BJ (cell line): ENCODE measurements at regions not wholly inside any gene's neighbourhood (a gene's known extent, or its start where the extent isn't known, plus 50 kb on each side); places are given as distances from the start of the nearest gene placed in this dataset.
"Not testable (repeated sequence)": the region's sequence is repeated elsewhere in the genome, so short reads cannot be mapped to it uniquely, and the experiment has no call there.

Experiments
- CTCF ChIA-PET: fragments of 350-600 bp; formaldehyde crosslinking; extraction: SDS; loops from one replicate; lab custom pipeline; 2021; ENCODE audit warnings: antibody characterized with exemption, inconsistent platforms; lab: Yijun Ruan, JAX
- POLR2A ChIA-PET: fragments of 300-600 bp; sonication (Branson Sonifier 250); formaldehyde crosslinking; extraction: SDS; loops from one replicate; lab custom pipeline; 2021; ENCODE audit warnings: antibody characterized with exemption; lab: Charles Lee
- DNase-seq: peaks from one replicate; pipeline ENCODE4 v3.0.0-alpha.2; 2011; ENCODE audit warnings: low read depth
- H3K27me3 ChIP-seq: 2 replicates; pipeline ENCODE4 v1.6.0; 2011; ENCODE audit warnings: low read length; ENCODE audit not compliant: control insufficient read depth, insufficient read depth
- H3K36me3 ChIP-seq: 2 replicates; pipeline ENCODE4 v1.5.1; 2011; ENCODE audit warnings: low read length; ENCODE audit not compliant: control insufficient read depth, insufficient read depth
- H3K4me3 ChIP-seq: 2 replicates; pipeline ENCODE4 v1.5.1; 2011; ENCODE audit warnings: low read depth, mild to moderate bottlenecking, control low read depth, low read length
- CTCF ChIP-seq: IDR thresholded peaks from 2 replicates; pipeline ENCODE4 v1.5.1; 2011; ENCODE audit warnings: low read depth, mild to moderate bottlenecking, control low read depth, inconsistent platforms, low read length, moderate library complexity; ENCODE audit not compliant: insufficient read depth

DNA sequence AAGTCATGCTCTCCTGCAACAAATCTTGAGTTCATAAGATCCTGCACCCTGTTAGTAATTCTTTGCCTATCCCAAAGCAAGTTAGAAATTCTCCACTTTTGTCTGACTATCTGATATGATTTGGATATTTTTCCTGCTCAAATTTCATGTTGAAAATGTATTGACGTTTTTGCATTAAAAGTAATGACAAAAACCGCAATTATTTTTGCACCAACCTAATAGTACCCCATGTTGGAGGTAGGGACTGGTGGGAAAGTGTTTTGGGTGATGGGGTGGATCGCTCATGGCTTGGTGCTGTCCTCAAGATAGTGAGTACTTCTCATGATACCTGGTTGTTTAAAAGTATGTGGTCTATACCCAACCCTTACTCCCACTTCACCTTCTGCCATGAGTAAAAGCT is 713.4 kb downstream of the CDH18 start:
- no peak overlapping the region for H3K4me3 ChIP-seq
- no peaks in the 10 kb centered on the region for H3K36me3 ChIP-seq
- no peak for DNase-seq
- no peaks in the 10 kb centered on the region for H3K27me3 ChIP-seq
- TF ChIP-seq CTCF = no peak
- ChIA-PET POLR2A (no interaction called here), CTCF (no interaction called here)

DNA sequence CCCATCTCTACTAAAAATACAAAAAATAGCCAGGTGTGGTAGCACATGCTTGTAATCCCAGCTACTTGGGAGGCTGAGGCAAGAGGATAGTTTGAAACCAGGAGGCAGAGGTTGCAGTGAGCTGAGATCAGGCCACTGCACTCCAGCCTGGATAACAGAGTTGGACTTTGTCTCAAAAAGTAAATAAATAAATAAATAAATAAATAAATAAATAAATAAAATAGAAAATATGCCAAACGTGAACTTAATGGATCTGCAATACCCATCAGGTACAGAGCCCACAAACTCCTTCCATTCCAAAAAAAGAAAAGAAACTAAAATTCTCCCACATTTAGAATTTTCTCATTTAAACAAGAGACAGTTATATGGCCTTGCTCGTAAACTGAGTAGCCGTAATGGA is 702.7 kb downstream of the CDH18 start:
- CTCF ChIA-PET = no interaction called here
- no peak for TF ChIP-seq CTCF
- DNase-seq = no peak
- Histone ChIP-seq H3K4me3 (no peak overlapping the region), H3K27me3 (no peaks in the 10 kb centered on the region), H3K36me3 (no peaks in the 10 kb centered on the region)
- POLR2A ChIA-PET = no interaction called here

DNA sequence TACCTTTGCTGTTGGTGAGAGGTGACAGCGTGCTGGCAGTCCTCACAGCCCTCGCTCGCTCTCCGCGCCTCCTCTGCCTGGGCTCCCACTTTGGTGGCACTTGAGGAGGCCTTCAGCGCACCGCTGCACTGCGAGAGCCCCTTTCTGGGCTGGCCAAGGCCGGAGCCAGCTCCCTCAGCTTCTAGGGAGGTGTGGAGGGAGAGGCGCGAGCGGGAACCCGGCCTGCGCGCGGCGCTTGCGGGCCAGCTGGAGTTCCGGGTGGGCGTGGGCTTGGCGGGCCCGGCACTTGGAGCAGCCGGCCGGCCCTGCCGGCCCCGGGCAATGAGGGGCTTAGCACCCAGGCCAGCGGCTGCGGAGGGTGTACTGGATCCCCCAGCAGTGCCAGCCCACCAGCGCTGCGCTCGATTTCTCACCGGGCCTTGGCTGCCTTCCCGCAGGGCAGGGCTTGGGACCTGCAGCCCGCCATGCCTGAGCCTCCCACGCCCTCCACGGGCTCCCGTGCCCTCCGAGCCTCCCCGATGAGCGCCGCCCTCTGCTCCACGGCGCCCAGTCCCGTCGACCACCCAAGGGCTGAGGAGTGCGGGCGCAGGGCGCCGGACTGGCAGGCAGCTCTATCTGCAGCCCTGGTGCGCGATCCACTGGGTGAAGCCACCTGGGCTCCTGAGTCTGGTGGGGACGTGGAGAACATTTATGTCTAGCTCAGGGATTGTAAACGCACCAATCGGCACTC is 700.3 kb downstream of the CDH18 start:
- POLR2A ChIA-PET, DNase-seq, H3K27me3 ChIP-seq, H3K4me3 ChIP-seq, H3K36me3 ChIP-seq, CTCF ChIA-PET: not testable (repeated sequence)

- POLR2A ChIA-PET, H3K36me3 ChIP-seq, H3K4me3 ChIP-seq, H3K27me3 ChIP-seq, CTCF ChIA-PET, DNase-seq: not testable (repeated sequence)
These were observed 699.7 kb downstream of the CDH18 start for GRCh38 chr5:19288311-19288710.

DNA sequence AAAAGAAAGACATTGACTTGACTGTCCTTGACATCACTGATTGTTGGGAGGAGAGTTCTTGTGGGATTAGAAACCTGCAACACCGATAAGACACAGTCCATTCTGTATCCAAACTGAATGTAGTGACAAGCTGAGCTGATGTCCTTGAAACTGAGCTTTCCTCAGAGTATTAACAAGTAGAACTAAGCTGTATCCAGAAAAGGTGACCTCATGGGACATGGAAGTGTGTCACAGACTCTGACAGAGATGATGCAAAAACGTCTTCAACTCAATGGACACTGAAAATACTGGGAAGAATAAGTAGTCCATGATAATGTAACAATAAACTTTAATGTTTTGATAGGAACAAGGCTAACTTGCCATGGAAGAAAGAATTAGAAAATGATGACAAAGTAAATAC is 690.1 kb downstream of the CDH18 start:
- H3K36me3 ChIP-seq = no peaks in the 10 kb centered on the region
- ChIA-PET CTCF (no interaction called here), POLR2A (no interaction called here)
- H3K4me3 ChIP-seq = no peak overlapping the region
- DNase-seq = no peak
- no peak for TF ChIP-seq CTCF
- no peaks in the 10 kb centered on the region for H3K27me3 ChIP-seq

DNA sequence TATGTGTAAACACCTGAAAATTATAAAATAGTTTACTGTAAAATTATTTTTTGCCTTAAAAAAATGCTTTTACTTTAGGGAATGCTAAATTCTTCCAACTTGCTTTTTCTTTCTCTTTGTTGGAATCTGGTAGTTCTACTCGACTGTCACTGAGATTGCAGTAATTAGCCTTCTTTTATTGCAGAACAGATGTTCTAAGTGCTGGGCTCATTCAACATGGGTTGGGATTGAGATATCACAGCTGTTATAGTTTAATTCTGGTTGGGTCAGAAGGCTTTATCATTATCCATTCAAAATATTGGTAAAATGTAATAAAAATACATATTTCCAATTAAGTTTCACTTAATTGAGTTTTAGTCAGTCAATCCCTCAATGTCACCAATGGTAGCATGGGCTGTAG is 686.7 kb downstream of the CDH18 start:
- DNase-seq = no peak
- CTCF ChIA-PET = no interaction called here
- POLR2A ChIA-PET = no interaction called here
- no peaks in the 10 kb centered on the region for H3K27me3 ChIP-seq
- no peaks in the 10 kb centered on the region for H3K36me3 ChIP-seq
- H3K4me3 ChIP-seq = no peak overlapping the region
- no peak for TF ChIP-seq CTCF
